ENCODE measurements at regions not wholly inside any gene's neighbourhood (a gene's known extent, or its start where the extent isn't known, plus 50 kb on each side); places are given as distances from the start of the nearest gene placed in this dataset.

- no peak for DNase-seq
- intact Hi-C loops (cut with DNase I, micrococcal nuclease): no loop called here
- ATAC-seq: no peak
Measured at GRCh38 chr12:102735104-102735503, 181.9 kb downstream of the PAH start.

GRCh38 chr12:102730996-102731395 lies 186.0 kb downstream of the PAH start:
- DNase-seq (no peak), ATAC-seq (no peak)
- intact Hi-C loops (cut with DNase I, micrococcal nuclease): no loop called here

GRCh38 chr12:102728506-102729242 lies 188.4 kb downstream of the PAH start:
- no peak for ATAC-seq
- intact Hi-C loops (cut with DNase I, micrococcal nuclease): no loop called here
- DNase-seq: no peak

- ATAC-seq (no peak), DNase-seq (no peak)
- intact Hi-C loops (cut with DNase I, micrococcal nuclease): no loop called here
Measured at GRCh38 chr12:102726686-102727085, 190.4 kb downstream of the PAH start.

- DNase-seq (no peak), ATAC-seq (no peak)
- intact Hi-C loops (cut with DNase I, micrococcal nuclease): no loop called here
Measured at GRCh38 chr12:102722147-102722546, 194.9 kb downstream of the PAH start.

- ATAC-seq (no peak), DNase-seq (no peak)
- intact Hi-C loops (cut with DNase I, micrococcal nuclease): no loop called here
Measured at GRCh38 chr12:102708108-102708507, 208.9 kb downstream of the PAH start.

GRCh38 chr12:102702447-102703114 lies 214.5 kb downstream of the PAH start:
- ATAC-seq (no peak), DNase-seq (peak in 1 of 2 donors; percentile 46)
- intact Hi-C loops (cut with DNase I, micrococcal nuclease): no loop called here

- intact Hi-C loops (cut with DNase I, micrococcal nuclease): no loop called here
- DNase-seq (no peak), ATAC-seq (no peak)
Measured at GRCh38 chr12:102696045-102696444, 215.7 kb upstream of the IGF1 start.

GRCh38 chr12:102694903-102695302 lies 214.5 kb upstream of the IGF1 start:
- intact Hi-C loops (cut with DNase I, micrococcal nuclease): no loop called here
- DNase-seq (no peak), ATAC-seq (no peak)

GRCh38 chr12:102691773-102692555 lies 211.6 kb upstream of the IGF1 start:
- DNase-seq (no peak), ATAC-seq (no peak)
- intact Hi-C loops (cut with DNase I, micrococcal nuclease): no loop called here

- ATAC-seq (no peak), DNase-seq (no peak)
- intact Hi-C loops (cut with DNase I, micrococcal nuclease): no loop called here
Measured at GRCh38 chr12:102690253-102690652, 209.9 kb upstream of the IGF1 start.

GRCh38 chr12:102689701-102690100 lies 209.3 kb upstream of the IGF1 start:
- intact Hi-C loops (cut with DNase I, micrococcal nuclease): no loop called here
- no peak for DNase-seq

GRCh38 chr12:102687523-102687922 lies 207.2 kb upstream of the IGF1 start:
- no peak for DNase-seq
- no peak for ATAC-seq
- intact Hi-C loops (cut with DNase I, micrococcal nuclease): no loop called here

More at GRCh38 chr12:102689701-102690100, 209.3 kb upstream of the IGF1 start:
- no peak for ATAC-seq

- DNase-seq: no peak
- ATAC-seq: no peak
- intact Hi-C loops (cut with DNase I, micrococcal nuclease): no loop called here
Measured at GRCh38 chr12:102685841-102686240, 205.5 kb upstream of the IGF1 start.

GRCh38 chr12:102685172-102685571 lies 204.8 kb upstream of the IGF1 start:
- ATAC-seq (no peak), DNase-seq (no peak)
- intact Hi-C loops (cut with DNase I, micrococcal nuclease): no loop called here

GRCh38 chr12:102682366-102683289 lies 202.3 kb upstream of the IGF1 start:
- intact Hi-C loops (cut with DNase I, micrococcal nuclease): no loop called here
- ATAC-seq (no peak), DNase-seq (no peak)

GRCh38 chr12:102681747-102682146 lies 201.4 kb upstream of the IGF1 start:
- ATAC-seq (no peak), DNase-seq (no peak)
- intact Hi-C loops (cut with DNase I, micrococcal nuclease): no loop called here

GRCh38 chr12:102681309-102681708 lies 200.9 kb upstream of the IGF1 start:
- DNase-seq (no peak), ATAC-seq (no peak)
- intact Hi-C loops (cut with DNase I, micrococcal nuclease): no loop called here

- intact Hi-C loops (cut with DNase I, micrococcal nuclease): no loop called here
- DNase-seq (no peak), ATAC-seq (no peak)
Measured at GRCh38 chr12:102680304-102680703, 199.9 kb upstream of the IGF1 start.
